Calu3 (cell line): ENCODE measurements at regions not wholly inside any gene's neighbourhood (a gene's known extent, or its start where the extent isn't known, plus 50 kb on each side); places are given as distances from the start of the nearest gene placed in this dataset.

Source experiments
- BruUV-seq: library from RNA; stranded (reverse); fragments of 400-500 nt; replicated peaks from 2 replicates; lab custom pipeline; 2021; lab: Mats Ljungman, UMichigan
- CTCF ChIA-PET: fragments of 300-600 bp; sonication (Branson Sonifier 250); formaldehyde crosslinking; loops from one replicate; lab custom pipeline; 2022; ENCODE audit warnings: antibody characterized with exemption; lab: Charles Lee
- DNase-seq: peaks from one replicate; pipeline ENCODE4 v3.0.0; 2022
- H3K27ac Mint-ChIP-seq: one replicate; pipeline ENCODE4 v1.8.0; 2022; ENCODE audit warnings: mixed read lengths; ENCODE audit not compliant: unreplicated experiment
- H3K27me3 Mint-ChIP-seq: one replicate; pipeline ENCODE4 v1.8.0; 2022; ENCODE audit warnings: mixed read lengths; ENCODE audit not compliant: unreplicated experiment
- H3K36me3 Mint-ChIP-seq: one replicate; pipeline ENCODE4 v1.8.0; 2022; ENCODE audit warnings: mild to moderate bottlenecking, moderate library complexity, mixed read lengths; ENCODE audit not compliant: insufficient read depth, unreplicated experiment
- H3K4me1 Mint-ChIP-seq: one replicate; pipeline ENCODE4 v1.8.0; 2022; ENCODE audit warnings: mild to moderate bottlenecking, low read depth, mixed read lengths; ENCODE audit not compliant: unreplicated experiment
- H3K4me3 Mint-ChIP-seq: one replicate; pipeline ENCODE4 v1.8.0; 2022; ENCODE audit warnings: mild to moderate bottlenecking, low read depth, moderate library complexity, mixed read lengths; ENCODE audit not compliant: unreplicated experiment
- H3K9me3 Mint-ChIP-seq: one replicate; pipeline ENCODE4 v1.8.0; 2022; ENCODE audit warnings: low read depth, mixed read lengths; ENCODE audit not compliant: unreplicated experiment
- intact Hi-C: fragments of 100-400 bp; cut with micrococcal nuclease; formaldehyde crosslinking; loops from one replicate; pipeline ENCODE4 v1.10.0; 2022; ENCODE audit not compliant: unreplicated experiment
- TF ChIP-seq, protein P1 (sequence below): fragments of 200-600 bp; IDR thresholded peaks from one replicate; pipeline ENCODE4 v1.8.0; 2022; ENCODE audit warnings: antibody characterized with exemption; ENCODE audit not compliant: unreplicated experiment

DNA sequence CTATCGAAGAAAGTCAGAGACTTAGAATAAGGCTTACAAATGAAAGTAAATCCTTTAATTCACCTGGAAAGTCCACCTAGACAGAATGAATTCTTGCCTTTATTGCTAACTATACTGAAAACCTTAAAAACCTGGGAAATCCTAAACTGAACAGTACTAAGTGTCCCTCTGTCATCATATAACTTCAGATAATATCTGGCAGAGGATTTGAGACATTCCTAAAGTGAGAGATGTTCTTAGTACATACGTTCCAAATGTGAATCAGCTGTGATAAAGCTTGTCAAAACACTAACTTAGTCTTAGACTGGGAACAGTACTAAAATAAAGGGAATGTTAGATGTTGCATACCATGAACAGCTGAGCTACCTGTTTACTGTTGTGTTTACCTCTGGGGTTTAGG lies 121.7 kb downstream of the TNFSF18 start:
- TF ChIP-seq, protein P1, sequence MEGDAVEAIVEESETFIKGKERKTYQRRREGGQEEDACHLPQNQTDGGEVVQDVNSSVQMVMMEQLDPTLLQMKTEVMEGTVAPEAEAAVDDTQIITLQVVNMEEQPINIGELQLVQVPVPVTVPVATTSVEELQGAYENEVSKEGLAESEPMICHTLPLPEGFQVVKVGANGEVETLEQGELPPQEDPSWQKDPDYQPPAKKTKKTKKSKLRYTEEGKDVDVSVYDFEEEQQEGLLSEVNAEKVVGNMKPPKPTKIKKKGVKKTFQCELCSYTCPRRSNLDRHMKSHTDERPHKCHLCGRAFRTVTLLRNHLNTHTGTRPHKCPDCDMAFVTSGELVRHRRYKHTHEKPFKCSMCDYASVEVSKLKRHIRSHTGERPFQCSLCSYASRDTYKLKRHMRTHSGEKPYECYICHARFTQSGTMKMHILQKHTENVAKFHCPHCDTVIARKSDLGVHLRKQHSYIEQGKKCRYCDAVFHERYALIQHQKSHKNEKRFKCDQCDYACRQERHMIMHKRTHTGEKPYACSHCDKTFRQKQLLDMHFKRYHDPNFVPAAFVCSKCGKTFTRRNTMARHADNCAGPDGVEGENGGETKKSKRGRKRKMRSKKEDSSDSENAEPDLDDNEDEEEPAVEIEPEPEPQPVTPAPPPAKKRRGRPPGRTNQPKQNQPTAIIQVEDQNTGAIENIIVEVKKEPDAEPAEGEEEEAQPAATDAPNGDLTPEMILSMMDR, result no peak
- H3K27ac Mint-ChIP-seq, result no peak overlapping the region
- CTCF ChIA-PET, result no interaction called here
- intact Hi-C loops, result no loop called here
- DNase-seq, result no peak
- peaks cover 51% of the 10 kb centered on the region for H3K4me1 Mint-ChIP-seq
- H3K36me3 Mint-ChIP-seq, result peaks cover 12% of the 10 kb centered on the region
- H3K27me3 Mint-ChIP-seq, result no peaks in the 10 kb centered on the region
- no TSS peak for BruUV-seq
- no peak overlapping the region for H3K4me3 Mint-ChIP-seq
- no peaks in the 10 kb centered on the region for H3K9me3 Mint-ChIP-seq

DNA sequence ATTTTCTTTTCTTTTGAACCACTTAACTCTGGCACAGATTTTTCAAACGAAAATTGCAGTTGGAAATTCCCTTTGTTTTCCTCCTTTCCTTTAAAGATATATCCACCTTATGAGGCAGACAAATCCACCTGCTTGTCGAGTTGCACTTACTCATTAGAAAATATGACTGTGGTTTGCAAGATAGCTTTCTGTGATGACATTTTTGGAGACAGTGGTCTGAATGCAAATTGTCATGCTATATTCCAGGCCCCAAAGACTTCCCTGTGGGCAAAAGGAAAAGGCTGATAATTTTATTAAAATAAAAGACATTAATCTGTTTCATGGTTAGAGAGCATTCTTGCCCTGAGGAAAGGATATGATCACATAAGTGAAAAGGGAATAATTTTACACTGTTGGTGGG lies 120.6 kb downstream of the TNFSF18 start:
- CTCF ChIA-PET, result no interaction called here
- no peak overlapping the region for H3K27ac Mint-ChIP-seq

DNA sequence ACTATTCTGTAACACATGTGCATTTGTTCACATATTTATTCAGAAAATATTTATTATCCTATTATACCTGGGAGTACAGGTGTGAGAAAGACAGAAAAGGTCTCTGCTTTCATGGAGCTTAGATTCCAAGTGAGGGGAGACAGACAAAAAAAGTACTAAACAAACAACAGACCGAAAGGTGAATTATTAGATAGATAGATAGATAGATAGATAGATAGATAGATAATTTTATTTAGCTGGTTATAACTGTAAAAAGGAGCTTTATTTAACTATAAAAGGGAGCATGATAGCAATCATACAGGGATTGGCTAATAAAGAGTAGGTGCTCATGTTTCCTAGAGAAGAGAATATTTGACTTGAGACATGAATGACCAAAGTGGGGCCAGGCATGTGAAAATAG lies 119.4 kb downstream of the TNFSF18 start:
- no peaks in the 10 kb centered on the region for H3K9me3 Mint-ChIP-seq
- H3K4me1 Mint-ChIP-seq, result peaks cover 67% of the 10 kb centered on the region
- CTCF ChIA-PET, result no interaction called here
- H3K36me3 Mint-ChIP-seq, result peaks cover 12% of the 10 kb centered on the region
- H3K4me3 Mint-ChIP-seq, result no peak overlapping the region
- BruUV-seq, result no TSS peak
- H3K27ac Mint-ChIP-seq, result no peak overlapping the region
- no peaks in the 10 kb centered on the region for H3K27me3 Mint-ChIP-seq
- TF ChIP-seq, protein P1, result no peak
- intact Hi-C loops, result no loop called here
- DNase-seq, result no peak

More for the DNA sequence above, 120.6 kb downstream of the TNFSF18 start:
- DNase-seq, result no peak
- Mint-ChIP-seq H3K4me1 (peaks cover 62% of the 10 kb centered on the region), H3K9me3 (no peaks in the 10 kb centered on the region), H3K36me3 (peaks cover 12% of the 10 kb centered on the region), H3K4me3 (no peak overlapping the region), H3K27me3 (no peaks in the 10 kb centered on the region)
- no TSS peak for BruUV-seq
- intact Hi-C loops, result no loop called here
- TF ChIP-seq, protein P1, result no peak

DNA sequence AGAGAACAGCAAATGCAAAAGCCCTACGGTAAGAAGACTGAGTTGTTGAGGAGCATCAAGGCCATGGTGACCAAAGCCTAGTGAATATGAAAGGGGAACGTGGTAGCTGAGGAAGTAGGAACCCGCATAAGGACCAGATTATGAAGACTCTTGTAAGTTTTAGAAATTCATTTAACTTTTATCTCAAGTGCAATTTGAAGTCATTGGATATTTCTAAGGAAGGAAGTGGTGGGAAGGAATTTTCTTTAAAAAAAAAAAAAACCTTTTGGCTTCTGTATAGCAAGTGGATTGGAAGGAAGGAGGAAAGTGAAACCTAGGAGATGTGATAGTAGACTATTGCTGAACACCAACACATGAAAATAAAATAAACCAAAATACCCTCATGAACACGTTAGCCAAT lies 119.0 kb downstream of the TNFSF18 start:
- H3K4me1 Mint-ChIP-seq, result peaks cover 69% of the 10 kb centered on the region
- DNase-seq, result no peak
- no peaks in the 10 kb centered on the region for H3K27me3 Mint-ChIP-seq
- TF ChIP-seq, protein P1, result no peak
- H3K9me3 Mint-ChIP-seq, result no peaks in the 10 kb centered on the region
- CTCF ChIA-PET, result no interaction called here
- H3K27ac Mint-ChIP-seq, result no peak overlapping the region
- H3K4me3 Mint-ChIP-seq, result no peak overlapping the region
- intact Hi-C loops, result no loop called here
- BruUV-seq, result no TSS peak
- H3K36me3 Mint-ChIP-seq, result peaks cover 12% of the 10 kb centered on the region
